AG09319 (cell line): ENCODE measurements at regions not wholly inside any gene's neighbourhood (a gene's known extent, or its start where the extent isn't known, plus 50 kb on each side); places are given as distances from the start of the nearest gene placed in this dataset.

Source experiments
- DNase-seq: peaks from one replicate; pipeline ENCODE4 v3.0.0-alpha.2; 2010; ENCODE audit warnings: low read depth; ENCODE audit errors: extremely low read depth
- CTCF ChIP-seq: IDR thresholded peaks from 2 replicates; pipeline ENCODE4 v1.5.1; 2011; ENCODE audit warnings: low read depth, mild to moderate bottlenecking, inconsistent platforms, low read length, moderate library complexity

DNA sequence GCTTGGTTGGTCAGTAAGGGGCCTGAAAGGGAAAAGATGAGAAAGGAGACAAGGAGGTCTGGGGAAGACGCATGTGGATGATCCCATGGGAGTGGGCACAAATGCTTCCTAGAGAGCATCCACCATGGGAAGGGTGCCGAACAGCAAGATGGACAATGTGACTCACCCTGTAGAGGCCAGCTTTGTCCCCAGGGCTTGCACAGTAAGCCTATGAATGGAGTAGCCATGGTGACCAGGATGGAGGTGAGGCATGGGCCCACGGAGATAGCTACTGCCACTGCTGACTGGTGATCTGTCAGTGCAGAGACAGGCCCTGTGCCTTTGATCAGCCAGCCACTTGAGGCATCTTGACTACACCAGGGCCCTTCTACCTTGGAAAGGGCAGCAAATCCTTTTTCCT, 172.6 kb downstream of the HAUS1 start:
- no peak for TF ChIP-seq CTCF
- no peak for DNase-seq

GRCh38 chr18:46278481-46279465, 174.6 kb downstream of the HAUS1 start:
- TF ChIP-seq CTCF: no peak
- no peak for DNase-seq

- DNase-seq: no peak
Observed at GRCh38 chr18:46279673-46280072, 175.5 kb downstream of the HAUS1 start.

DNA sequence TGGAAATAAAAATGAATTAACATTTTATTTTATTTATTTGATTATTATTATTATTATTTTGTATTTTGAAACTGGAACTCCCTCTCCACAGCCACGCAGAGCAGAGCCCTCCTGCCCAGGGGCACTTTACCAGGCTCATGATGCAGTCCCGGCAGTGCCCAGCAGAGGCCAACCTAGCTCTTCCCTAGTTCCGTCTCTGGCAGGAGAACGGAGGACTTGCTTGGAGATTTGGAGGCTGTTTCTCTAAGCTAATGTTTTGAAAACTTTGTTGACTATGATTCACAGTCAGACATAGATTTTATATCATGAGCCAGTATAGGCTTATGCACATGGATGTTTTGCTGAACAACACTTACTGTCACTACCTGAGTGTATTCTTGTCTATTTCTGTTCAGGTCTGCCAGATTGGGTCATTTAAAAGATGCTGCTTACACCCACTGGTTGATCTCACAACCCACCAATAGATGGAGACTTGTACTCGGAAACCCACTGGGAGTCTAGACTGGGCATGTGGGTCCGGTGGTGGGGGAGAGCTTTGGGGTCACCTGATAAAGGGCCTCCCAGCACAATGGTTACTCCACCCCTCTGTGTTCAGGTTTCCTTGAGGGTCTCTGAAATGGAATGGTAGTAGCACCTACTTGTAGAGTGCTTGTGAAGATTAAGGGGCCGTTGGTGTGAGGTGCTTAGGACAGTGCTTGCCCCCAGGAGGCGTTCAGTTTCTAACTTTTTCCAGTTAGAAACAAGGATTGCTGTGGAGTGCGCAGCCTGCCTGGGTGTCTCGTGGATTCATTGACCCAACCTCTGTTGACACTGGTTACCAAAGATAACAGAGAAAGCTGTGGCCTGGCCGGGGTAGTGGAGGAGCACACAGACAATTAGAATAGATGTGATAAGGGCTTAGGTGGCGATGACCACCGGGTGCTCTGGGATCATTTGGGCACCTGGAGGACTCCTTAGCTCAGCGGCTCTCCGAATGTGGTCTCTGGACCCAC, 177.3 kb downstream of the HAUS1 start:
- peak; percentile 39 for DNase-seq
- TF ChIP-seq CTCF: peak; percentile 93

More at GRCh38 chr18:46279673-46280072, 175.5 kb downstream of the HAUS1 start:
- no peak for TF ChIP-seq CTCF

- DNase-seq: no peak
- TF ChIP-seq CTCF: no peak
Observed at GRCh38 chr18:46282177-46282570, 178.0 kb downstream of the HAUS1 start.

GRCh38 chr18:46282646-46283045, 178.5 kb downstream of the HAUS1 start:
- no peak for TF ChIP-seq CTCF
- DNase-seq: no peak

DNA sequence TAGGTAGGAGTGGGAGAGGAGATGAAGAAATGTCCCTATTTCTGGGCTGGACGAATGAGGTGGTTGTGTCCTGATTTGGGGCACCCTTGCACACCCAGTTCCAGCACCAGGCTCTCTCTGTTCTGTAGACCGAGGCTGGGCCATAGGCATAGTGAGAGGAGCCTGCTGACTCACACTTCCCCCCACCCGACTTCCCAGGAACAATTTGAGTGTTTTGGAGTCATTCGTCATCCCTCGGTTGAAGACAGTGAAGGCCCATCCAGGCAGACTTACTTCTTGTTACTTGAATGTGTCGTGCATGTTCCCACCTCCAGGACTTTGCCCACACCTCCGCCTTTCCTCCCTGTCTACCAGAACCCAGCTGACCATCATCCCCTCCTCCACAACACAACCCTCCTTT, 179.1 kb downstream of the HAUS1 start:
- DNase-seq: no peak
- TF ChIP-seq CTCF: no peak
